ENCODE measurements at regions not wholly inside any gene's neighbourhood (a gene's known extent, or its start where the extent isn't known, plus 50 kb on each side); places are given as distances from the start of the nearest gene placed in this dataset.

- DNase-seq (ENCODE audit: low read depth): peak; percentile 82
Observed at GRCh38 chr15:39188314-39188713, 392.6 kb upstream of the THBS1 start.

DNA sequence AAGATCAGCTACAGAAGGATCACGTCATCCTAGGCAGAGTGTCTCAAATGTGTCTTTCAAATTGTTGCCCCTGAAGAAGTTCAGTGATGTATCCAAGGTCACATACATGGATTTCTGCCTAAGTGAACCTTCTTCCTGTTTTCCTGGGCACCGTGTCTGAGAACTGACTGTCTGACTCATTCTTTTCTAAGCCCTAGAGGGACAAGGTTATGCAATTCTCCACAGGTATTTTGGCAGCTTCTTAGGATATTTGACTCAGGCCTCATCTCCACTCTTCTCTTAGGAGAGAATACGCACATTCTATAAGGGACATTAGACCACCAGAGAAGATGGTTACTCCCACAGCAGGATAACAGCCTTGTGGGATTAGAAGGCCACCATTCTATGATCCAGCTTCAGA, 391.9 kb upstream of the THBS1 start:
- no peak overlapping the region for H3K4me3 ChIP-seq (ENCODE audit: control insufficient read depth, low read depth, low read length)
- peak; percentile 92 for DNase-seq (ENCODE audit: low read depth)
- TF ChIP-seq CTCF (IDR thresholded peaks at IDR 0.05; ENCODE audit: control insufficient read depth, insufficient read depth, low read depth, low read length, missing control alignments): no peak

More at GRCh38 chr15:39188314-39188713, 392.6 kb upstream of the THBS1 start:
- TF ChIP-seq CTCF (IDR thresholded peaks at IDR 0.05; ENCODE audit: control insufficient read depth, insufficient read depth, low read depth, low read length, missing control alignments): no peak
- H3K4me3 ChIP-seq (ENCODE audit: control insufficient read depth, low read depth, low read length): no peak overlapping the region

- H3K4me3 ChIP-seq (ENCODE audit: control insufficient read depth, low read depth, low read length): no peak overlapping the region
- no peak for TF ChIP-seq CTCF (IDR thresholded peaks at IDR 0.05; ENCODE audit: control insufficient read depth, insufficient read depth, low read depth, low read length, missing control alignments)
- DNase-seq (ENCODE audit: low read depth): peak; percentile 59
Observed at GRCh38 chr15:39191871-39192291, 389.0 kb upstream of the THBS1 start.

- TF ChIP-seq CTCF (IDR thresholded peaks at IDR 0.05; ENCODE audit: control insufficient read depth, insufficient read depth, low read depth, low read length, missing control alignments): no peak
- no peak overlapping the region for H3K4me3 ChIP-seq (ENCODE audit: control insufficient read depth, low read depth, low read length)
- DNase-seq (ENCODE audit: low read depth): no peak
Observed at GRCh38 chr15:39192351-39192750, 388.5 kb upstream of the THBS1 start.

- TF ChIP-seq CTCF (IDR thresholded peaks at IDR 0.05; ENCODE audit: control insufficient read depth, insufficient read depth, low read depth, low read length, missing control alignments): no peak
- no peak for DNase-seq (ENCODE audit: low read depth)
- no peak overlapping the region for H3K4me3 ChIP-seq (ENCODE audit: control insufficient read depth, low read depth, low read length)
Observed at GRCh38 chr15:39192979-39193560, 387.8 kb upstream of the THBS1 start.

GRCh38 chr15:39193611-39194010, 387.3 kb upstream of the THBS1 start:
- TF ChIP-seq CTCF (IDR thresholded peaks at IDR 0.05; ENCODE audit: control insufficient read depth, insufficient read depth, low read depth, low read length, missing control alignments): no peak
- no peak for DNase-seq (ENCODE audit: low read depth)
- H3K4me3 ChIP-seq (ENCODE audit: control insufficient read depth, low read depth, low read length): no peak overlapping the region

Data from AG09309 (cell line).